HEK293 (cell line): ENCODE measurements at regions not wholly inside any gene's neighbourhood (a gene's known extent, or its start where the extent isn't known, plus 50 kb on each side); places are given as distances from the start of the nearest gene placed in this dataset.

Source experiments
- CTCF ChIA-PET: fragments of 350-600 bp; formaldehyde crosslinking; extraction: SDS; loops from one replicate; lab custom pipeline; 2021; ENCODE audit warnings: antibody characterized with exemption; lab: Yijun Ruan, JAX
- POLR2A ChIA-PET: fragments of 300-600 bp; formaldehyde crosslinking; extraction: SDS; loops from one replicate; lab custom pipeline; 2020; ENCODE audit warnings: antibody characterized with exemption, inconsistent platforms; lab: Yijun Ruan, JAX
- H3K27ac ChIP-seq: fragments of 200-500 bp; sonication (Bioruptor generic); 2 replicates; pipeline ENCODE4 v1.5.1; 2014; ENCODE audit warnings: low read depth, low read length, control low read depth, inconsistent platforms; ENCODE audit errors: extremely low read depth
- H3K36me3 ChIP-seq, 2 experiments: fragments of 200-500 bp in 1 of 2; sonication (Bioruptor generic) in 1 of 2; 1 replicate in 1 of 2; 2 replicates in 1 of 2; pipeline ENCODE4 v1.5.1; 2014 to 2017; ENCODE audit warnings: inconsistent platforms in 2 of 2, low read length in 2 of 2; ENCODE audit not compliant: control insufficient read depth in 2 of 2, insufficient read depth in 1 of 2
- H3K4me1 ChIP-seq: fragments of 200-500 bp; sonication (Bioruptor generic); 2 replicates; pipeline ENCODE4 v1.5.1; 2014; ENCODE audit warnings: mild to moderate bottlenecking, low read length, inconsistent platforms; ENCODE audit not compliant: control insufficient read depth, insufficient read depth
- H3K4me3 ChIP-seq: 2 replicates; pipeline ENCODE4 v1.5.1; 2011; ENCODE audit warnings: low read depth, mild to moderate bottlenecking, control low read depth, low read length, moderate library complexity
- H3K9me3 ChIP-seq: fragments of 200-500 bp; sonication (Bioruptor generic); 2 replicates; pipeline ENCODE4 v1.5.1; 2014; ENCODE audit warnings: low read depth, low read length, inconsistent platforms; ENCODE audit not compliant: control insufficient read depth, insufficient read depth
- EGR2 ChIP-seq: fragments of 450-650 bp; formaldehyde crosslinking; IDR thresholded peaks from 2 replicates; pipeline ENCODE4 v1.5.1; 2016; ENCODE audit warnings: low read depth, missing biosample characterization, missing genetic modification characterization
- WT1 ChIP-seq: fragments of 450-650 bp; formaldehyde crosslinking; IDR thresholded peaks from 2 replicates; pipeline ENCODE4 v1.5.1; 2016; ENCODE audit warnings: missing biosample characterization, missing genetic modification characterization
- YY1 ChIP-seq: fragments of 450-650 bp; formaldehyde crosslinking; IDR thresholded peaks from 2 replicates; pipeline ENCODE4 v1.5.1; 2018; ENCODE audit warnings: missing biosample characterization, missing genetic modification characterization
- ZBTB20 ChIP-seq: fragments of 450-650 bp; formaldehyde crosslinking; IDR thresholded peaks from 2 replicates; pipeline ENCODE4 v1.5.1; 2016; ENCODE audit warnings: missing biosample characterization, missing genetic modification characterization
- ZIC2 ChIP-seq: fragments of 450-650 bp; formaldehyde crosslinking; IDR thresholded peaks from 2 replicates; pipeline ENCODE4 v1.5.1; 2016; ENCODE audit warnings: missing biosample characterization, missing genetic modification characterization
- ZNF133 ChIP-seq: fragments of 450-650 bp; formaldehyde crosslinking; IDR thresholded peaks from 2 replicates; pipeline ENCODE4 v1.5.1; 2016; ENCODE audit warnings: missing biosample characterization, missing genetic modification characterization
- ZNF211 ChIP-seq: fragments of 450-650 bp; formaldehyde crosslinking; IDR thresholded peaks from 2 replicates; pipeline ENCODE4 v1.5.1; 2016; ENCODE audit warnings: low read depth, missing biosample characterization, missing genetic modification characterization
- ZNF341 ChIP-seq: fragments of 450-650 bp; formaldehyde crosslinking; IDR thresholded peaks from 2 replicates; pipeline ENCODE4; 2016; ENCODE audit warnings: low read depth, missing biosample characterization, missing genetic modification characterization
- ZNF354C ChIP-seq: fragments of 450-650 bp; formaldehyde crosslinking; IDR thresholded peaks from 2 replicates; pipeline ENCODE4 v1.5.1; 2016; ENCODE audit warnings: missing biosample characterization, missing genetic modification characterization, low read depth, borderline replicate concordance
- ZNF549 ChIP-seq: fragments of 450-650 bp; IDR thresholded peaks from 2 replicates; pipeline ENCODE4 v1.5.1; 2018; ENCODE audit warnings: missing biosample characterization, missing genetic modification characterization, mild to moderate bottlenecking, inconsistent platforms, moderate library complexity
- ZNF571 ChIP-seq: fragments of 450-650 bp; formaldehyde crosslinking; IDR thresholded peaks from 2 replicates; pipeline ENCODE4 v1.5.0; 2017; ENCODE audit warnings: missing biosample characterization, missing genetic modification characterization
- ZNF664 ChIP-seq: fragments of 450-650 bp; formaldehyde crosslinking; IDR thresholded peaks from 2 replicates; pipeline ENCODE4 v1.5.1; 2016; ENCODE audit warnings: missing biosample characterization, missing genetic modification characterization
- ZNF777 ChIP-seq: fragments of 450-650 bp; formaldehyde crosslinking; IDR thresholded peaks from 2 replicates; pipeline ENCODE4 v1.5.1; 2017; ENCODE audit warnings: missing biosample characterization, missing genetic modification characterization, borderline replicate concordance
- ZNF843 ChIP-seq: fragments of 450-650 bp; formaldehyde crosslinking; IDR thresholded peaks from 2 replicates; pipeline ENCODE4 v1.5.1; 2016; ENCODE audit warnings: missing biosample characterization, missing genetic modification characterization
- TF ChIP-seq, protein P1 (sequence below): fragments of 450-650 bp; formaldehyde crosslinking; IDR thresholded peaks from 2 replicates; pipeline ENCODE4 v1.5.1; 2016; ENCODE audit warnings: missing biosample characterization, missing genetic modification characterization
- TF ChIP-seq, protein P2 (sequence below): fragments of 450-650 bp; formaldehyde crosslinking; IDR thresholded peaks from 2 replicates; pipeline ENCODE4 v1.5.1; 2016; ENCODE audit warnings: missing biosample characterization, missing genetic modification characterization
- TF ChIP-seq, protein P3 (sequence below): fragments of 450-650 bp; formaldehyde crosslinking; IDR thresholded peaks from 2 replicates; pipeline ENCODE4 v1.5.1; 2016; ENCODE audit warnings: missing biosample characterization, missing genetic modification characterization
- TF ChIP-seq, protein P4 (sequence below): IDR thresholded peaks from 2 replicates; pipeline ENCODE4 v1.6.1; 2011; ENCODE audit warnings: mild to moderate bottlenecking, low read depth, low read length, borderline replicate concordance

DNA sequence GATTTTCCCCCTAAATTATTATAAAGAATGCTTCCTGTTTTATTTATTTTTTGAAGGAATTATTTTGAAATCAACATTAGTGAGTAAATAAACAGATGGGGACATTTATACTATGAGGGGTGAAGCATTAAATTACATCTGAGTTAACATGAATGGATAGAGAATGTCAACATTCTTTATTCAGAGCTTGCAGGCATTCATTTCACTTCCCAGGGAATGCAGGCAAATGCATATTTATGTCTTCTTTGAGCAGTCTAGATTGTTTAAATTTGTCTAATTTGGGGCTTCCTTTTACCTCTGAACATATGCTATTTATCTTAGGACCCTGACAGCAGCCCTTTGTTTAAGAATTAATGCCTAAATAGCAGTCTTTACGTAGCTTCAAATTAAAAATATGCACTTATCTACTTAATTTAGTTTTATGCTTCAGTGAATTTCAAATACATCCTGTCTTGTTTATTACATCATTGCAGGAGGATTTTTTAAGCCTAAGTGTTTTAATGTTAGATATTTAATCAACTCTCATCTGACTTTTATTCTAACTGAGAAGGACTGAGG, 630.5 kb upstream of the LMCD1 start:
- TF ChIP-seq ZNF571 (tag by site-specific recombination) = no peak
- no peak for TF ChIP-seq ZNF777
- TF ChIP-seq ZNF664 = no peak
- no peak for TF ChIP-seq ZNF341
- TF ChIP-seq ZIC2 (tag by site-specific recombination) = no peak
- TF ChIP-seq, protein P1, sequence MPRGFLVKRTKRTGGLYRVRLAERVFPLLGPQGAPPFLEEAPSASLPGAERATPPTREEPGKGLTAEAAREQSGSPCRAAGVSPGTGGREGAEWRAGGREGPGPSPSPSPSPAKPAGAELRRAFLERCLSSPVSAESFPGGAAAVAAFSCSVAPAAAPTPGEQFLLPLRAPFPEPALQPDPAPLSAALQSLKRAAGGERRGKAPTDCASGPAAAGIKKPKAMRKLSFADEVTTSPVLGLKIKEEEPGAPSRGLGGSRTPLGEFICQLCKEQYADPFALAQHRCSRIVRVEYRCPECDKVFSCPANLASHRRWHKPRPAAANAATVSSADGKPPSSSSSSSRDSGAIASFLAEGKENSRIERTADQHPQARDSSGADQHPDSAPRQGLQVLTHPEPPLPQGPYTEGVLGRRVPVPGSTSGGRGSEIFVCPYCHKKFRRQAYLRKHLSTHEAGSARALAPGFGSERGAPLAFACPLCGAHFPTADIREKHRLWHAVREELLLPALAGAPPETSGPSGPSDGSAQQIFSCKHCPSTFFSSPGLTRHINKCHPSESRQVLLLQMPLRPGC = no peak
- TF ChIP-seq ZNF354C (tag by site-specific recombination) = no peak
- TF ChIP-seq, protein P2, sequence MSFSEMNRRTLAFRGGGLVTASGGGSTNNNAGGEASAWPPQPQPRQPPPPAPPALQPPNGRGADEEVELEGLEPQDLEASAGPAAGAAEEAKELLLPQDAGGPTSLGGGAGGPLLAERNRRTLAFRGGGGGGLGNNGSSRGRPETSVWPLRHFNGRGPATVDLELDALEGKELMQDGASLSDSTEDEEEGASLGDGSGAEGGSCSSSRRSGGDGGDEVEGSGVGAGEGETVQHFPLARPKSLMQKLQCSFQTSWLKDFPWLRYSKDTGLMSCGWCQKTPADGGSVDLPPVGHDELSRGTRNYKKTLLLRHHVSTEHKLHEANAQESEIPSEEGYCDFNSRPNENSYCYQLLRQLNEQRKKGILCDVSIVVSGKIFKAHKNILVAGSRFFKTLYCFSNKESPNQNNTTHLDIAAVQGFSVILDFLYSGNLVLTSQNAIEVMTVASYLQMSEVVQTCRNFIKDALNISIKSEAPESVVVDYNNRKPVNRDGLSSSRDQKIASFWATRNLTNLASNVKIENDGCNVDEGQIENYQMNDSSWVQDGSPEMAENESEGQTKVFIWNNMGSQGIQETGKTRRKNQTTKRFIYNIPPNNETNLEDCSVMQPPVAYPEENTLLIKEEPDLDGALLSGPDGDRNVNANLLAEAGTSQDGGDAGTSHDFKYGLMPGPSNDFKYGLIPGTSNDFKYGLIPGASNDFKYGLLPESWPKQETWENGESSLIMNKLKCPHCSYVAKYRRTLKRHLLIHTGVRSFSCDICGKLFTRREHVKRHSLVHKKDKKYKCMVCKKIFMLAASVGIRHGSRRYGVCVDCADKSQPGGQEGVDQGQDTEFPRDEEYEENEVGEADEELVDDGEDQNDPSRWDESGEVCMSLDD (tag by site-specific recombination) = no peak
- no peak for TF ChIP-seq ZNF133 (tag by site-specific recombination)
- TF ChIP-seq YY1 (tag by site-specific recombination) = no peak
- TF ChIP-seq ZNF549 (tag by site-specific recombination) = no peak
- TF ChIP-seq, protein P3, sequence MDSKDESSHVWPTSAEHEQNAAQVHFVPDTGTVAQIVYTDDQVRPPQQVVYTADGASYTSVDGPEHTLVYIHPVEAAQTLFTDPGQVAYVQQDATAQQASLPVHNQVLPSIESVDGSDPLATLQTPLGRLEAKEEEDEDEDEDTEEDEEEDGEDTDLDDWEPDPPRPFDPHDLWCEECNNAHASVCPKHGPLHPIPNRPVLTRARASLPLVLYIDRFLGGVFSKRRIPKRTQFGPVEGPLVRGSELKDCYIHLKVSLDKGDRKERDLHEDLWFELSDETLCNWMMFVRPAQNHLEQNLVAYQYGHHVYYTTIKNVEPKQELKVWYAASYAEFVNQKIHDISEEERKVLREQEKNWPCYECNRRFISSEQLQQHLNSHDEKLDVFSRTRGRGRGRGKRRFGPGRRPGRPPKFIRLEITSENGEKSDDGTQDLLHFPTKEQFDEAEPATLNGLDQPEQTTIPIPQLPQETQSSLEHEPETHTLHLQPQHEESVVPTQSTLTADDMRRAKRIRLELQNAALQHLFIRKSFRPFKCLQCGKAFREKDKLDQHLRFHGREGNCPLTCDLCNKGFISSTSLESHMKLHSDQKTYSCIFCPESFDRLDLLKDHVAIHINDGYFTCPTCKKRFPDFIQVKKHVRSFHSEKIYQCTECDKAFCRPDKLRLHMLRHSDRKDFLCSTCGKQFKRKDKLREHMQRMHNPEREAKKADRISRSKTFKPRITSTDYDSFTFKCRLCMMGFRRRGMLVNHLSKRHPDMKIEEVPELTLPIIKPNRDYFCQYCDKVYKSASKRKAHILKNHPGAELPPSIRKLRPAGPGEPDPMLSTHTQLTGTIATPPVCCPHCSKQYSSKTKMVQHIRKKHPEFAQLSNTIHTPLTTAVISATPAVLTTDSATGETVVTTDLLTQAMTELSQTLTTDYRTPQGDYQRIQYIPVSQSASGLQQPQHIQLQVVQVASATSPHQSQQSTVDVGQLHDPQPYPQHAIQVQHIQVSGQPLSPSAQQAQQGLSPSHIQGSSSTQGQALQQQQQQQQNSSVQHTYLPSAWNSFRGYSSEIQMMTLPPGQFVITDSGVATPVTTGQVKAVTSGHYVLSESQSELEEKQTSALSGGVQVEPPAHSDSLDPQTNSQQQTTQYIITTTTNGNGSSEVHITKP = no peak
- TF ChIP-seq ZNF211 (tag by site-specific recombination) = no peak
- TF ChIP-seq, protein P4, sequence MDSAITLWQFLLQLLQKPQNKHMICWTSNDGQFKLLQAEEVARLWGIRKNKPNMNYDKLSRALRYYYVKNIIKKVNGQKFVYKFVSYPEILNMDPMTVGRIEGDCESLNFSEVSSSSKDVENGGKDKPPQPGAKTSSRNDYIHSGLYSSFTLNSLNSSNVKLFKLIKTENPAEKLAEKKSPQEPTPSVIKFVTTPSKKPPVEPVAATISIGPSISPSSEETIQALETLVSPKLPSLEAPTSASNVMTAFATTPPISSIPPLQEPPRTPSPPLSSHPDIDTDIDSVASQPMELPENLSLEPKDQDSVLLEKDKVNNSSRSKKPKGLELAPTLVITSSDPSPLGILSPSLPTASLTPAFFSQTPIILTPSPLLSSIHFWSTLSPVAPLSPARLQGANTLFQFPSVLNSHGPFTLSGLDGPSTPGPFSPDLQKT = no peak
- no peak for TF ChIP-seq EGR2 (tag by site-specific recombination)
- TF ChIP-seq ZBTB20 (tag by site-specific recombination) = no peak
- no peak for TF ChIP-seq WT1 (tag by site-specific recombination)
- TF ChIP-seq ZNF843 = no peak
- POLR2A ChIA-PET = no interaction called here
- no peaks in the 10 kb centered on the region for H3K36me3 ChIP-seq
- no peak overlapping the region for H3K4me3 ChIP-seq
- CTCF ChIA-PET = no interaction called here
- no peak overlapping the region for H3K27ac ChIP-seq
- no peaks in the 10 kb centered on the region for H3K9me3 ChIP-seq
- H3K4me1 ChIP-seq = no peaks in the 10 kb centered on the region
